Memory B cell (primary cell): ENCODE measurements at regions not wholly inside any gene's neighbourhood (a gene's known extent, or its start where the extent isn't known, plus 50 kb on each side); places are given as distances from the start of the nearest gene placed in this dataset.

Source experiments
- ATAC-seq: fragments of 150-1000 bp; cut with Tn5 transposase; 2 replicates; pipeline ENCODE4 v1.10.0; 2021; ENCODE audit warnings: low read depth, mild to moderate bottlenecking, moderate library complexity
- DNase-seq, 2 donors: peaks; one replicate each; pipeline ENCODE4 v3.0.0; 2022; ENCODE audit warnings: low spot score in 2 of 2
- H3K27ac Mint-ChIP-seq: one replicate; pipeline ENCODE4 v1.8.0; 2022; ENCODE audit warnings: mild to moderate bottlenecking, moderate library complexity, mixed read lengths
- H3K27me3 Mint-ChIP-seq: one replicate; pipeline ENCODE4 v1.8.0; 2022; ENCODE audit warnings: mixed read lengths
- H3K36me3 Mint-ChIP-seq: one replicate; pipeline ENCODE4 v1.8.0; 2022; ENCODE audit warnings: mild to moderate bottlenecking, mixed read lengths
- H3K4me1 Mint-ChIP-seq: one replicate; pipeline ENCODE4 v1.8.0; 2022; ENCODE audit warnings: mixed read lengths
- H3K4me3 Mint-ChIP-seq: one replicate; pipeline ENCODE4 v1.8.0; 2022; ENCODE audit warnings: mild to moderate bottlenecking, moderate library complexity, mixed read lengths
- H3K9me3 Mint-ChIP-seq: one replicate; pipeline ENCODE4 v1.8.0; 2022; ENCODE audit warnings: mixed read lengths

GRCh38 chr10:31103112-31103511 is 71.4 kb upstream of the ZNF438 start:
- ATAC-seq (no peak), DNase-seq (no peak)
- Mint-ChIP-seq H3K27ac (no peak overlapping the region), H3K4me1 (no peaks in the 10 kb centered on the region), H3K36me3 (no peaks in the 10 kb centered on the region), H3K27me3 (peaks cover 3% of the 10 kb centered on the region), H3K9me3 (no peaks in the 10 kb centered on the region), H3K4me3 (no peak overlapping the region)

- Mint-ChIP-seq H3K36me3 (peaks cover 2% of the 10 kb centered on the region), H3K9me3 (peaks cover 4% of the 10 kb centered on the region), H3K27me3 (peaks cover 3% of the 10 kb centered on the region), H3K4me1 (no peaks in the 10 kb centered on the region), H3K27ac (no peak overlapping the region), H3K4me3 (no peak overlapping the region)
- no peak for ATAC-seq
- no peak for DNase-seq
Observed at GRCh38 chr10:31112961-31113360, 81.3 kb upstream of the ZNF438 start.

DNA sequence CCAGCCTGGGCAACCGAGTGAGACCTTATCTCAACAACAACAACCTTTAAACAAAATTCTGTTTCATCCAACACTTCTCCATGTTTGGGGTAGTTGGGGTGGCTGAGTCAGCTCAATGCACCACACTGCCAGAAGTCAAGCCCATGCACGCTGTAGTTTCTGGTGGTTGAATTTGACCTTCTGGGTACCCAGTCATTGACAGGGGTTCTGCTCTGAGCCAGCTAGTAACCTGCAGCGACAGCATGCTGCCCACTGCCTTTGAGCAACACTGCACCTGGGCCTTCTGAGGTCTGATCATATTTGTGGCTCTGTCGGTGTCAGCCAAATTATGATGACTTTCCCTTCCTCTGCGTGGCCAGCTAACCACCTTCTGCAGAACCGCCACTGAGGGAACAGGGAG is 84.6 kb upstream of the ZNF438 start:
- Mint-ChIP-seq H3K4me1 (no peaks in the 10 kb centered on the region), H3K9me3 (peaks cover 4% of the 10 kb centered on the region), H3K27me3 (peaks cover 6% of the 10 kb centered on the region), H3K27ac (no peak overlapping the region), H3K4me3 (no peak overlapping the region), H3K36me3 (peaks cover 2% of the 10 kb centered on the region)
- DNase-seq: no peak
- ATAC-seq: no peak

DNA sequence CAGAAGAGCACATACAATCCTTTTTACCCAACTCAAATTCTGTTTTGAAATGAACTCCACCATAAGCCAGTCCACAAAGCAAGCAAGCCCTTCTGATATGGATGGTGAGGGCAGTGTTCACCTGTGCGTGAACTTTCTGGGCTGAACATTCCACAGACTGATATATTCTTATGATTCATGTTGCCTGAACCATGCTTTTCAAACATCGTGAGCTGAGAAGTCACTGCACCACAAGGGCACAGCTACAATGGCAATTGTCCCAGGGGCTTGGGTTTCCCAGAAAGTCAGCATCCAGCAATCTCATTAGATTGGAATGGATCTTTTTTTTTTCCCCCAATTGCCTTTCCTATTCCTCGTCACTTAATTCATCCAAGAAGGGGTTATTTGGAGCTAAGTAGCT is 86.9 kb upstream of the ZNF438 start:
- DNase-seq (no peak), ATAC-seq (no peak)
- no peak overlapping the region for H3K4me3 Mint-ChIP-seq
- H3K9me3 Mint-ChIP-seq: peaks cover 4% of the 10 kb centered on the region
- H3K27ac Mint-ChIP-seq: no peak overlapping the region
- H3K36me3 Mint-ChIP-seq: peaks cover 2% of the 10 kb centered on the region
- no peaks in the 10 kb centered on the region for H3K4me1 Mint-ChIP-seq
- peaks cover 3% of the 10 kb centered on the region for H3K27me3 Mint-ChIP-seq

GRCh38 chr10:31120392-31120791 is 88.7 kb upstream of the ZNF438 start:
- Mint-ChIP-seq H3K9me3 (peaks cover under 1% of the 10 kb centered on the region), H3K27me3 (peaks cover 11% of the 10 kb centered on the region), H3K27ac (no peak overlapping the region), H3K4me3 (no peak overlapping the region), H3K36me3 (no peaks in the 10 kb centered on the region), H3K4me1 (no peaks in the 10 kb centered on the region)
- no peak for ATAC-seq
- DNase-seq: no peak

DNA sequence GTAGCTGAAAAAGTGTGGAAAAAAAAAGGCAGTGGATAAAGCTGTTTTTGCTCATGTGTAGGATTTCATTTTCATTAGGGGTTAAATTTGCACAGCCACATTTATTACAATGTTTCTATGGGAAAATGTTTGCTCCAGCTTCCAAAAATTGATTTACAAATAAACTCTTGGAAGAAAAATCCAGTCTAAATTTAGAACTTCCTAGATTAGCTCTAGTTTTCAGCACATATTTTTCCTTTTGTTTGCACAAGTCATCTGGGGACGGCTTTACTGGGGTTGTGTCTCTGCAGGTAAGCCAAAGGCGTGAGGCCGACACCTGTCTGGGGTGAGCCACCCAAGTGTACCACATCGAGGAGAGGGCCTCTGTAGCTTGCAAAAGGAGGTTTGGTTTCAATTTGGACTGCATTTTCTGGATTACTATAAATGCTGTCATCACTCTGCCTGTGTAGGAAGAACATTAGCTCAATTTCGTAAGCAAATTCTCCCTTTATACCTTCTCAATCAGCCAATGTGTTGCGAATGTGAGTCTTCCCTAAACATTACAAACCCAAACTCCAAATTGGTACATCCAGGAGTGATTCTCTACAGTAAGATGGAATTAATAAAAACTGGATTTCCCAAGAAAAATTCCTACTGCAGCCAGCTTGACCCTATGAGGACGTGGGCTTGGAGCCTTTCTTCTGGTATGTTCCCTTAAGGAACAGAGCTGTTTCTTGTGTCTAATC is 89.5 kb upstream of the ZNF438 start:
- H3K27ac Mint-ChIP-seq: no peak overlapping the region
- no peaks in the 10 kb centered on the region for H3K36me3 Mint-ChIP-seq
- no peak for DNase-seq

GRCh38 chr10:31121757-31122577 is 90.3 kb upstream of the ZNF438 start:
- Mint-ChIP-seq H3K9me3 (no peaks in the 10 kb centered on the region), H3K4me1 (no peaks in the 10 kb centered on the region), H3K4me3 (no peak overlapping the region), H3K36me3 (no peaks in the 10 kb centered on the region), H3K27me3 (peaks cover 11% of the 10 kb centered on the region), H3K27ac (no peak overlapping the region)
- ATAC-seq (no peak), DNase-seq (no peak)

More for the DNA sequence above, 89.5 kb upstream of the ZNF438 start:
- H3K27me3 Mint-ChIP-seq: peaks cover 11% of the 10 kb centered on the region
- no peak overlapping the region for H3K4me3 Mint-ChIP-seq
- H3K4me1 Mint-ChIP-seq: no peaks in the 10 kb centered on the region
- no peak for ATAC-seq
- H3K9me3 Mint-ChIP-seq: no peaks in the 10 kb centered on the region

DNA sequence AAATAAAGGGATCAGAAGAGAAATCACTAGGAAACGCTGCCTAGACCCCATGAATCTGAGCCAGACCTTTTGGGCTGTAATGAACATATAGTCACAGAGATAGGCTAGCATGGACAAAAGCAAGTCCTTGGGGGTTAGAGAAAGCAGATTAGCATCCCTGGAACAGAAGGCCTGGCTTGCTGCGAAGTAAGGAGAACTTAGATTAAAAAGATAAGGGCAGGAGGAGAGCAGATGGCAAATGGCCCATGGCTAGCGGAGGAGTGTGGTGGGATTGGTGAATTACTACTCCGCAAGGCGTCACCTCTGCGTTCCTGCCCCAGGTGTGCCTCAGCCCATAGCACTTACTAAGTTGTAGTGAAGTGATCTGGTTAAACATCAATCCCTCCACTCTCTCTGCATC is 92.3 kb upstream of the ZNF438 start:
- ATAC-seq (no peak), DNase-seq (no peak)
- H3K27me3 Mint-ChIP-seq: peaks cover 11% of the 10 kb centered on the region
- no peak overlapping the region for H3K27ac Mint-ChIP-seq
- H3K4me1 Mint-ChIP-seq: no peaks in the 10 kb centered on the region
- no peaks in the 10 kb centered on the region for H3K36me3 Mint-ChIP-seq
- no peaks in the 10 kb centered on the region for H3K9me3 Mint-ChIP-seq
- no peak overlapping the region for H3K4me3 Mint-ChIP-seq

- Mint-ChIP-seq H3K36me3 (no peaks in the 10 kb centered on the region), H3K4me1 (no peaks in the 10 kb centered on the region), H3K27ac (no peak overlapping the region), H3K27me3 (peaks cover 11% of the 10 kb centered on the region), H3K9me3 (no peaks in the 10 kb centered on the region), H3K4me3 (no peak overlapping the region)
- DNase-seq: no peak
- ATAC-seq: no peak
Observed at GRCh38 chr10:31124852-31125251, 93.2 kb upstream of the ZNF438 start.

GRCh38 chr10:31125789-31126188 is 94.1 kb upstream of the ZNF438 start:
- Mint-ChIP-seq H3K9me3 (no peaks in the 10 kb centered on the region), H3K27me3 (peaks cover 9% of the 10 kb centered on the region), H3K27ac (no peak overlapping the region), H3K36me3 (no peaks in the 10 kb centered on the region), H3K4me1 (no peaks in the 10 kb centered on the region), H3K4me3 (no peak overlapping the region)
- no peak for DNase-seq
- ATAC-seq: no peak

DNA sequence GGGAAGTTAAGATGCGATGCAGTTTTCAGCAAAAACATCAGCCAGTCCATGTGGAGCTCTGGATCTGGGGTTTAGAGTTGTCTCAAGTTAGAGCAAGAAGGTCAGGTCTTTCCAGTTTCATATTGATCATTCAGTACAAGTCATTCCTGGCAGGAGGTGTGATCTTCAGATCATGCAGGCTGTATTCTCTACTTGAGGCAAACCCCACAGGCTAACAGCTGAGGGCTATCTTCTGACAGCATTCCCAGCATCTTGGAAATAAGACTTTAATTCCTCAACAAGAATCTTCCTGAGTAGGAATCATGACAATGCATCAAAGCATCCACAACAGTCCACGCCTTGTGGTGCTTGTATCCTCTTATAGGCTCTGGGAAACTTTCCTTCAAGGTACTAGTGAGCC is 94.9 kb upstream of the ZNF438 start:
- ATAC-seq (no peak), DNase-seq (no peak)
- H3K36me3 Mint-ChIP-seq: no peaks in the 10 kb centered on the region
- no peak overlapping the region for H3K4me3 Mint-ChIP-seq
- H3K9me3 Mint-ChIP-seq: no peaks in the 10 kb centered on the region
- H3K27ac Mint-ChIP-seq: no peak overlapping the region
- no peaks in the 10 kb centered on the region for H3K4me1 Mint-ChIP-seq
- peaks cover 9% of the 10 kb centered on the region for H3K27me3 Mint-ChIP-seq

- Mint-ChIP-seq H3K36me3 (no peaks in the 10 kb centered on the region), H3K4me3 (no peak overlapping the region), H3K9me3 (no peaks in the 10 kb centered on the region), H3K27me3 (peaks cover 9% of the 10 kb centered on the region), H3K4me1 (no peaks in the 10 kb centered on the region), H3K27ac (no peak overlapping the region)
- DNase-seq (no peak), ATAC-seq (no peak)
Observed at GRCh38 chr10:31128536-31128935, 96.9 kb upstream of the ZNF438 start.

- ATAC-seq: no peak
- no peaks in the 10 kb centered on the region for H3K9me3 Mint-ChIP-seq
- no peak overlapping the region for H3K4me3 Mint-ChIP-seq
Observed at GRCh38 chr10:31129271-31129670, 97.6 kb upstream of the ZNF438 start.

GRCh38 chr10:31129880-31130405 is 98.3 kb upstream of the ZNF438 start:
- H3K36me3 Mint-ChIP-seq: no peaks in the 10 kb centered on the region
- H3K4me1 Mint-ChIP-seq: no peaks in the 10 kb centered on the region
- no peak overlapping the region for H3K4me3 Mint-ChIP-seq
- ATAC-seq (no peak), DNase-seq (no peak)
- no peak overlapping the region for H3K27ac Mint-ChIP-seq
- H3K9me3 Mint-ChIP-seq: no peaks in the 10 kb centered on the region
- H3K27me3 Mint-ChIP-seq: peaks cover 1% of the 10 kb centered on the region

More at GRCh38 chr10:31129271-31129670, 97.6 kb upstream of the ZNF438 start:
- Mint-ChIP-seq H3K36me3 (no peaks in the 10 kb centered on the region), H3K27me3 (peaks cover 6% of the 10 kb centered on the region), H3K27ac (no peak overlapping the region), H3K4me1 (no peaks in the 10 kb centered on the region)
- no peak for DNase-seq
